ENCODE measurements at regions not wholly inside any gene's neighbourhood (a gene's known extent, or its start where the extent isn't known, plus 50 kb on each side); places are given as distances from the start of the nearest gene placed in this dataset.

DNA sequence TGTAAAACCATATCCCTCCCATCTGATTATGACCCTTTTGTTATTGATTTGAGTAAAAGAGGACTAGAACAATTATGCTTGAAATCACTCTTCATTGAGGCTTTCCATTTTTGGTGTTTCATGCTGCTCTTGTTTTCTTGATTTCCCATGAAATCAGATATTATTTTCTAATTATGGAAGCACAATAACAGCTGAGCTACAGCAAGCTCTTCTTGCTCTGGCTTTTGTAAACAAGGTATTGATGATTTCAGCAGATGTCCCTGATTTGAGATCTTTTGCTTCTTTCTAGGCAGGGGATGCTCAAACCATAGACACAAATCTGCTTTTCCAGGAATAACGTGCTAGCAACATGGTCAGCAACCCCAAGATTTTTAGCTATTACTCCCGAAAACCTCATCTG, 607.8 kb downstream of the NCAM2 start:
- TF ChIP-seq ZNF121 (CRISPR knock-in tag; IDR thresholded peaks at IDR 0.05) (no peak), RELA (CRISPR knock-in tag; IDR thresholded peaks at IDR 0.05; ENCODE audit: borderline replicate concordance) (no peak), FOXJ3 (CRISPR knock-in tag; IDR thresholded peaks at IDR 0.05; ENCODE audit: borderline replicate concordance) (no peak), ZNF232 (CRISPR knock-in tag; IDR thresholded peaks at IDR 0.05) (no peak), TCF7 (CRISPR knock-in tag; IDR thresholded peaks at IDR 0.05; ENCODE audit: low read depth) (no peak), FOXP1 (CRISPR knock-in tag; IDR thresholded peaks at IDR 0.05; ENCODE audit: borderline replicate concordance) (no peak)
- TF ChIP-seq, protein P1, sequence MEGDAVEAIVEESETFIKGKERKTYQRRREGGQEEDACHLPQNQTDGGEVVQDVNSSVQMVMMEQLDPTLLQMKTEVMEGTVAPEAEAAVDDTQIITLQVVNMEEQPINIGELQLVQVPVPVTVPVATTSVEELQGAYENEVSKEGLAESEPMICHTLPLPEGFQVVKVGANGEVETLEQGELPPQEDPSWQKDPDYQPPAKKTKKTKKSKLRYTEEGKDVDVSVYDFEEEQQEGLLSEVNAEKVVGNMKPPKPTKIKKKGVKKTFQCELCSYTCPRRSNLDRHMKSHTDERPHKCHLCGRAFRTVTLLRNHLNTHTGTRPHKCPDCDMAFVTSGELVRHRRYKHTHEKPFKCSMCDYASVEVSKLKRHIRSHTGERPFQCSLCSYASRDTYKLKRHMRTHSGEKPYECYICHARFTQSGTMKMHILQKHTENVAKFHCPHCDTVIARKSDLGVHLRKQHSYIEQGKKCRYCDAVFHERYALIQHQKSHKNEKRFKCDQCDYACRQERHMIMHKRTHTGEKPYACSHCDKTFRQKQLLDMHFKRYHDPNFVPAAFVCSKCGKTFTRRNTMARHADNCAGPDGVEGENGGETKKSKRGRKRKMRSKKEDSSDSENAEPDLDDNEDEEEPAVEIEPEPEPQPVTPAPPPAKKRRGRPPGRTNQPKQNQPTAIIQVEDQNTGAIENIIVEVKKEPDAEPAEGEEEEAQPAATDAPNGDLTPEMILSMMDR (IDR thresholded peaks at IDR 0.05) = no peak
- TF ChIP-seq, protein P2, sequence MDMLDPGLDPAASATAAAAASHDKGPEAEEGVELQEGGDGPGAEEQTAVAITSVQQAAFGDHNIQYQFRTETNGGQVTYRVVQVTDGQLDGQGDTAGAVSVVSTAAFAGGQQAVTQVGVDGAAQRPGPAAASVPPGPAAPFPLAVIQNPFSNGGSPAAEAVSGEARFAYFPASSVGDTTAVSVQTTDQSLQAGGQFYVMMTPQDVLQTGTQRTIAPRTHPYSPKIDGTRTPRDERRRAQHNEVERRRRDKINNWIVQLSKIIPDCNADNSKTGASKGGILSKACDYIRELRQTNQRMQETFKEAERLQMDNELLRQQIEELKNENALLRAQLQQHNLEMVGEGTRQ (CRISPR knock-in tag; IDR thresholded peaks at IDR 0.05) = no peak
- TF ChIP-seq, protein P3, sequence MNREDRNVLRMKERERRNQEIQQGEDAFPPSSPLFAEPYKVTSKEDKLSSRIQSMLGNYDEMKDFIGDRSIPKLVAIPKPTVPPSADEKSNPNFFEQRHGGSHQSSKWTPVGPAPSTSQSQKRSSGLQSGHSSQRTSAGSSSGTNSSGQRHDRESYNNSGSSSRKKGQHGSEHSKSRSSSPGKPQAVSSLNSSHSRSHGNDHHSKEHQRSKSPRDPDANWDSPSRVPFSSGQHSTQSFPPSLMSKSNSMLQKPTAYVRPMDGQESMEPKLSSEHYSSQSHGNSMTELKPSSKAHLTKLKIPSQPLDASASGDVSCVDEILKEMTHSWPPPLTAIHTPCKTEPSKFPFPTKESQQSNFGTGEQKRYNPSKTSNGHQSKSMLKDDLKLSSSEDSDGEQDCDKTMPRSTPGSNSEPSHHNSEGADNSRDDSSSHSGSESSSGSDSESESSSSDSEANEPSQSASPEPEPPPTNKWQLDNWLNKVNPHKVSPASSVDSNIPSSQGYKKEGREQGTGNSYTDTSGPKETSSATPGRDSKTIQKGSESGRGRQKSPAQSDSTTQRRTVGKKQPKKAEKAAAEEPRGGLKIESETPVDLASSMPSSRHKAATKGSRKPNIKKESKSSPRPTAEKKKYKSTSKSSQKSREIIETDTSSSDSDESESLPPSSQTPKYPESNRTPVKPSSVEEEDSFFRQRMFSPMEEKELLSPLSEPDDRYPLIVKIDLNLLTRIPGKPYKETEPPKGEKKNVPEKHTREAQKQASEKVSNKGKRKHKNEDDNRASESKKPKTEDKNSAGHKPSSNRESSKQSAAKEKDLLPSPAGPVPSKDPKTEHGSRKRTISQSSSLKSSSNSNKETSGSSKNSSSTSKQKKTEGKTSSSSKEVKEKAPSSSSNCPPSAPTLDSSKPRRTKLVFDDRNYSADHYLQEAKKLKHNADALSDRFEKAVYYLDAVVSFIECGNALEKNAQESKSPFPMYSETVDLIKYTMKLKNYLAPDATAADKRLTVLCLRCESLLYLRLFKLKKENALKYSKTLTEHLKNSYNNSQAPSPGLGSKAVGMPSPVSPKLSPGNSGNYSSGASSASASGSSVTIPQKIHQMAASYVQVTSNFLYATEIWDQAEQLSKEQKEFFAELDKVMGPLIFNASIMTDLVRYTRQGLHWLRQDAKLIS (CRISPR knock-in tag; IDR thresholded peaks at IDR 0.05; ENCODE audit: borderline replicate concordance) = no peak
- TF ChIP-seq, protein P4, sequence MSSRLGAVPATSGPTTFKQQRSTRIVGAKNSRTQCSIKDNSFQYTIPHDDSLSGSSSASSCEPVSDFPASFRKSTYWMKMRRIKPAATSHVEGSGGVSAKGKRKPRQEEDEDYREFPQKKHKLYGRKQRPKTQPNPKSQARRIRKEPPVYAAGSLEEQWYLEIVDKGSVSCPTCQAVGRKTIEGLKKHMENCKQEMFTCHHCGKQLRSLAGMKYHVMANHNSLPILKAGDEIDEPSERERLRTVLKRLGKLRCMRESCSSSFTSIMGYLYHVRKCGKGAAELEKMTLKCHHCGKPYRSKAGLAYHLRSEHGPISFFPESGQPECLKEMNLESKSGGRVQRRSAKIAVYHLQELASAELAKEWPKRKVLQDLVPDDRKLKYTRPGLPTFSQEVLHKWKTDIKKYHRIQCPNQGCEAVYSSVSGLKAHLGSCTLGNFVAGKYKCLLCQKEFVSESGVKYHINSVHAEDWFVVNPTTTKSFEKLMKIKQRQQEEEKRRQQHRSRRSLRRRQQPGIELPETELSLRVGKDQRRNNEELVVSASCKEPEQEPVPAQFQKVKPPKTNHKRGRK (CRISPR knock-in tag; IDR thresholded peaks at IDR 0.05; ENCODE audit: borderline replicate concordance) = no peak

Data from WTC11 (cell line).